GM23338 (cell line): ENCODE measurements at regions not wholly inside any gene's neighbourhood (a gene's known extent, or its start where the extent isn't known, plus 50 kb on each side); places are given as distances from the start of the nearest gene placed in this dataset.

ENCODE experiments used
- ATAC-seq: fragments of 200-7000 bp; cut with Tn5 transposase; 3 replicates; pipeline ENCODE4 v1.9.1; 2020
- DNase-seq: peaks from one replicate; pipeline ENCODE4 v3.0.0-alpha.2; 2015; ENCODE audit warnings: low spot score
- H2AFZ ChIP-seq: fragments of 200-600 bp; sonication (generic); 2 replicates; pipeline ENCODE4 v1.8.0; 2016; ENCODE audit warnings: antibody characterized with exemption, mild to moderate bottlenecking, moderate library complexity
- H3F3A ChIP-seq: fragments of 200-600 bp; sonication (generic); replicated peaks from 2 replicates; pipeline ENCODE4 v1.8.0; 2017; ENCODE audit warnings: antibody characterized with exemption, mixed run types, low read depth
- H3K27ac ChIP-seq: fragments of 200-600 bp; sonication (generic); 2 replicates; pipeline ENCODE4 v1.6.1; 2016; ENCODE audit warnings: low read depth
- H3K27me3 ChIP-seq: fragments of 200-600 bp; sonication (generic); 2 replicates; pipeline ENCODE4 v1.8.0; 2016; ENCODE audit warnings: mild to moderate bottlenecking, mixed run types, moderate library complexity; ENCODE audit not compliant: insufficient read depth
- H3K36me3 ChIP-seq: fragments of 200-600 bp; sonication (generic); 2 replicates; pipeline ENCODE4 v1.8.0; 2016; ENCODE audit warnings: mild to moderate bottlenecking; ENCODE audit not compliant: insufficient read depth
- H3K4me1 ChIP-seq: fragments of 200-600 bp; sonication (generic); 2 replicates; pipeline ENCODE4 v1.8.0; 2016; ENCODE audit warnings: mild to moderate bottlenecking, moderate library complexity; ENCODE audit not compliant: insufficient read depth
- H3K4me2 ChIP-seq: fragments of 200-600 bp; sonication (generic); 2 replicates; pipeline ENCODE4 v1.7.1; 2017; ENCODE audit warnings: mixed run types
- H3K4me3 ChIP-seq: fragments of 200-600 bp; sonication (generic); 2 replicates; pipeline ENCODE4 v1.6.1; 2016; ENCODE audit warnings: mixed run types
- H3K79me2 ChIP-seq: fragments of 200-600 bp; sonication (generic); replicated peaks from 2 replicates; pipeline ENCODE4 v1.8.0; 2017; ENCODE audit warnings: mild to moderate bottlenecking; ENCODE audit not compliant: insufficient read depth
- H3K9me2 ChIP-seq: fragments of 200-600 bp; sonication (generic); 2 replicates; pipeline ENCODE4 v1.8.0; 2017; ENCODE audit not compliant: insufficient read depth
- H4K20me1 ChIP-seq: fragments of 200-600 bp; sonication (generic); replicated peaks from 2 replicates; pipeline ENCODE4 v1.8.0; 2017; ENCODE audit warnings: mild to moderate bottlenecking; ENCODE audit not compliant: insufficient read depth
- H3K27ac Mint-ChIP-seq: 2 replicates; pipeline ENCODE4 v1.8.0; 2020; ENCODE audit warnings: inconsistent platforms, mild to moderate bottlenecking, moderate library complexity, mixed read lengths
- H3K27me3 Mint-ChIP-seq: 3 replicates; pipeline ENCODE4 v1.8.0; 2022; ENCODE audit warnings: low read depth, mild to moderate bottlenecking, moderate library complexity, mixed read lengths, inconsistent platforms; ENCODE audit not compliant: insufficient read depth, poor library complexity
- H3K36me3 Mint-ChIP-seq: 3 replicates; pipeline ENCODE4 v1.8.0; 2021; ENCODE audit warnings: low read depth, mild to moderate bottlenecking, inconsistent platforms, moderate library complexity, mixed read lengths
- H3K4me1 Mint-ChIP-seq: 3 replicates; pipeline ENCODE4 v1.8.0; 2020; ENCODE audit warnings: mild to moderate bottlenecking, inconsistent platforms, mixed read lengths
- H3K4me3 Mint-ChIP-seq: 3 replicates; pipeline ENCODE4 v1.8.0; 2021; ENCODE audit warnings: moderate library complexity, mild to moderate bottlenecking, inconsistent platforms, mixed read lengths
- H3K9me3 Mint-ChIP-seq: 3 replicates; pipeline ENCODE4 v1.8.0; 2020; ENCODE audit warnings: moderate library complexity, mild to moderate bottlenecking, inconsistent platforms, mixed read lengths
- CTCF ChIP-seq, 2 experiments: fragments of 200-600 bp in 1 of 2; sonication (generic) in 1 of 2; conservative IDR thresholded peaks; 2 replicates each; pipeline versions ENCODE4 v1.5.1 to v1.6.1; 2016 to 2017; ENCODE audit warnings: antibody characterized with exemption in 2 of 2, low read depth in 2 of 2, mild to moderate bottlenecking in 2 of 2, moderate library complexity in 1 of 2
- EZH2 ChIP-seq: fragments of 200-600 bp; sonication (generic); IDR thresholded peaks from one replicate; pipeline ENCODE4 v1.8.0; 2017; ENCODE audit warnings: antibody characterized with exemption, mild to moderate bottlenecking, low read depth; ENCODE audit not compliant: unreplicated experiment
- JUNB ChIP-seq: IDR thresholded peaks from one replicate; pipeline ENCODE4 v1.6.1; 2016; ENCODE audit warnings: antibody characterized with exemption; ENCODE audit not compliant: unreplicated experiment
- NANOG ChIP-seq: IDR thresholded peaks from 2 replicates; pipeline ENCODE4 v1.6.1; 2016; ENCODE audit warnings: antibody characterized with exemption, borderline replicate concordance
- POLR2AphosphoS5 ChIP-seq: IDR thresholded peaks from 2 replicates; pipeline ENCODE4 v1.6.1; 2016; ENCODE audit warnings: antibody characterized with exemption, low read depth
- STAT1 ChIP-seq: IDR thresholded peaks from one replicate; pipeline ENCODE4 v1.6.1; 2016; ENCODE audit warnings: antibody characterized with exemption; ENCODE audit not compliant: unreplicated experiment
- ZNF114 ChIP-seq: fragments of 250-450 bp; sonication (Bioruptor Pico); IDR thresholded peaks from 2 replicates; pipeline ENCODE4 v1.5.0; 2020; ENCODE audit warnings: mild to moderate bottlenecking, moderate library complexity
- ZNF331 ChIP-seq: fragments of 250-450 bp; sonication (Bioruptor Pico); IDR thresholded peaks from 2 replicates; pipeline ENCODE4 v1.5.0; 2020; ENCODE audit warnings: low read depth, mild to moderate bottlenecking, moderate library complexity
- TF ChIP-seq, protein P1 (sequence below): fragments of 250-450 bp; sonication (Bioruptor Pico); IDR thresholded peaks from 2 replicates; pipeline ENCODE4 v1.5.0; 2020; ENCODE audit warnings: mild to moderate bottlenecking, moderate library complexity
- TF ChIP-seq, protein P2 (sequence below): IDR thresholded peaks from one replicate; pipeline ENCODE4 v1.6.1; 2018; ENCODE audit warnings: antibody characterized with exemption; ENCODE audit not compliant: unreplicated experiment

DNA sequence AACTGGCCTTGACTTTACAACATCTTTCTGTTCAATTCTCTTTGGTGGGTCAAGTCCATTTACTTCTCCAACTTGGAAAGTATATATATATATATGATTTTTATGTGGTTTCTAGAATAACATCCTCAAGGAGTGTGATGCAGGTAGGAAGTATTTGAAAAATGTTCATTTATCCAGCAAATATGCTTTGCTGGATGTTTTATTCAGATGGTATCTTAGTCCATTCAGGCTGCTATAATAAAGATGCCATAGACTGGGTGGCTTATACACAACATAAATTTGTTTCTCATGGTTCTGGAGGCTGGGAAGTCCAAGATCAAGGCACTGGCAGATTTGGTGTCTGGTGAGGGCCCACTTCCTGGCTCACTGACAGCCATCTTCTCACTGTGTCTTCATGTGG, 168.7 kb upstream of the RASGRP1 start (continued):
- TF ChIP-seq, protein P1, sequence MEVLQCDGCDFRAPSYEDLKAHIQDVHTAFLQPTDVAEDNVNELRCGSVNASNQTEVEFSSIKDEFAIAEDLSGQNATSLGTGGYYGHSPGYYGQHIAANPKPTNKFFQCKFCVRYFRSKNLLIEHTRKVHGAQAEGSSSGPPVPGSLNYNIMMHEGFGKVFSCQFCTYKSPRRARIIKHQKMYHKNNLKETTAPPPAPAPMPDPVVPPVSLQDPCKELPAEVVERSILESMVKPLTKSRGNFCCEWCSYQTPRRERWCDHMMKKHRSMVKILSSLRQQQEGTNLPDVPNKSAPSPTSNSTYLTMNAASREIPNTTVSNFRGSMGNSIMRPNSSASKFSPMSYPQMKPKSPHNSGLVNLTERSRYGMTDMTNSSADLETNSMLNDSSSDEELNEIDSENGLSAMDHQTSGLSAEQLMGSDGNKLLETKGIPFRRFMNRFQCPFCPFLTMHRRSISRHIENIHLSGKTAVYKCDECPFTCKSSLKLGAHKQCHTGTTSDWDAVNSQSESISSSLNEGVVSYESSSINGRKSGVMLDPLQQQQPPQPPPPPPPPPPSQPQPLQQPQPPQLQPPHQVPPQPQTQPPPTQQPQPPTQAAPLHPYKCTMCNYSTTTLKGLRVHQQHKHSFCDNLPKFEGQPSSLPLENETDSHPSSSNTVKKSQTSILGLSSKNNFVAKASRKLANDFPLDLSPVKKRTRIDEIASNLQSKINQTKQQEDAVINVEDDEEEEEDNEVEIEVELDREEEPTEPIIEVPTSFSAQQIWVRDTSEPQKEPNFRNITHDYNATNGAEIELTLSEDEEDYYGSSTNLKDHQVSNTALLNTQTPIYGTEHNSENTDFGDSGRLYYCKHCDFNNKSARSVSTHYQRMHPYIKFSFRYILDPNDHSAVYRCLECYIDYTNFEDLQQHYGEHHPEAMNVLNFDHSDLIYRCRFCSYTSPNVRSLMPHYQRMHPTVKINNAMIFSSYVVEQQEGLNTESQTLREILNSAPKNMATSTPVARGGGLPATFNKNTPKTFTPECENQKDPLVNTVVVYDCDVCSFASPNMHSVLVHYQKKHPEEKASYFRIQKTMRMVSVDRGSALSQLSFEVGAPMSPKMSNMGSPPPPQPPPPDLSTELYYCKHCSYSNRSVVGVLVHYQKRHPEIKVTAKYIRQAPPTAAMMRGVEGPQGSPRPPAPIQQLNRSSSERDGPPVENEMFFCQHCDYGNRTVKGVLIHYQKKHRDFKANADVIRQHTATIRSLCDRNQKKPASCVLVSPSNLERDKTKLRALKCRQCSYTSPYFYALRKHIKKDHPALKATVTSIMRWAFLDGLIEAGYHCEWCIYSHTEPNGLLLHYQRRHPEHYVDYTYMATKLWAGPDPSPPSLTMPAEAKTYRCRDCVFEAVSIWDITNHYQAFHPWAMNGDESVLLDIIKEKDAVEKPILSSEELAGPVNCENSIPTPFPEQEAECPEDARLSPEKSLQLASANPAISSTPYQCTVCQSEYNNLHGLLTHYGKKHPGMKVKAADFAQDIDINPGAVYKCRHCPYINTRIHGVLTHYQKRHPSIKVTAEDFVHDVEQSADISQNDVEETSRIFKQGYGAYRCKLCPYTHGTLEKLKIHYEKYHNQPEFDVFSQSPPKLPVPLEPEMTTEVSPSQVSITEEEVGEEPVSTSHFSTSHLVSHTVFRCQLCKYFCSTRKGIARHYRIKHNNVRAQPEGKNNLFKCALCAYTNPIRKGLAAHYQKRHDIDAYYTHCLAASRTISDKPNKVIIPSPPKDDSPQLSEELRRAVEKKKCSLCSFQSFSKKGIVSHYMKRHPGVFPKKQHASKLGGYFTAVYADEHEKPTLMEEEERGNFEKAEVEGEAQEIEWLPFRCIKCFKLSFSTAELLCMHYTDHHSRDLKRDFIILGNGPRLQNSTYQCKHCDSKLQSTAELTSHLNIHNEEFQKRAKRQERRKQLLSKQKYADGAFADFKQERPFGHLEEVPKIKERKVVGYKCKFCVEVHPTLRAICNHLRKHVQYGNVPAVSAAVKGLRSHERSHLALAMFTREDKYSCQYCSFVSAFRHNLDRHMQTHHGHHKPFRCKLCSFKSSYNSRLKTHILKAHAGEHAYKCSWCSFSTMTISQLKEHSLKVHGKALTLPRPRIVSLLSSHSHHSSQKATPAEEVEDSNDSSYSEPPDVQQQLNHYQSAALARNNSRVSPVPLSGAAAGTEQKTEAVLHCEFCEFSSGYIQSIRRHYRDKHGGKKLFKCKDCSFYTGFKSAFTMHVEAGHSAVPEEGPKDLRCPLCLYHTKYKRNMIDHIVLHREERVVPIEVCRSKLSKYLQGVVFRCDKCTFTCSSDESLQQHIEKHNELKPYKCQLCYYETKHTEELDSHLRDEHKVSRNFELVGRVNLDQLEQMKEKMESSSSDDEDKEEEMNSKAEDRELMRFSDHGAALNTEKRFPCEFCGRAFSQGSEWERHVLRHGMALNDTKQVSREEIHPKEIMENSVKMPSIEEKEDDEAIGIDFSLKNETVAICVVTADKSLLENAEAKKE (CRISPR knock-in tag): no peak
- TF ChIP-seq, protein P2, sequence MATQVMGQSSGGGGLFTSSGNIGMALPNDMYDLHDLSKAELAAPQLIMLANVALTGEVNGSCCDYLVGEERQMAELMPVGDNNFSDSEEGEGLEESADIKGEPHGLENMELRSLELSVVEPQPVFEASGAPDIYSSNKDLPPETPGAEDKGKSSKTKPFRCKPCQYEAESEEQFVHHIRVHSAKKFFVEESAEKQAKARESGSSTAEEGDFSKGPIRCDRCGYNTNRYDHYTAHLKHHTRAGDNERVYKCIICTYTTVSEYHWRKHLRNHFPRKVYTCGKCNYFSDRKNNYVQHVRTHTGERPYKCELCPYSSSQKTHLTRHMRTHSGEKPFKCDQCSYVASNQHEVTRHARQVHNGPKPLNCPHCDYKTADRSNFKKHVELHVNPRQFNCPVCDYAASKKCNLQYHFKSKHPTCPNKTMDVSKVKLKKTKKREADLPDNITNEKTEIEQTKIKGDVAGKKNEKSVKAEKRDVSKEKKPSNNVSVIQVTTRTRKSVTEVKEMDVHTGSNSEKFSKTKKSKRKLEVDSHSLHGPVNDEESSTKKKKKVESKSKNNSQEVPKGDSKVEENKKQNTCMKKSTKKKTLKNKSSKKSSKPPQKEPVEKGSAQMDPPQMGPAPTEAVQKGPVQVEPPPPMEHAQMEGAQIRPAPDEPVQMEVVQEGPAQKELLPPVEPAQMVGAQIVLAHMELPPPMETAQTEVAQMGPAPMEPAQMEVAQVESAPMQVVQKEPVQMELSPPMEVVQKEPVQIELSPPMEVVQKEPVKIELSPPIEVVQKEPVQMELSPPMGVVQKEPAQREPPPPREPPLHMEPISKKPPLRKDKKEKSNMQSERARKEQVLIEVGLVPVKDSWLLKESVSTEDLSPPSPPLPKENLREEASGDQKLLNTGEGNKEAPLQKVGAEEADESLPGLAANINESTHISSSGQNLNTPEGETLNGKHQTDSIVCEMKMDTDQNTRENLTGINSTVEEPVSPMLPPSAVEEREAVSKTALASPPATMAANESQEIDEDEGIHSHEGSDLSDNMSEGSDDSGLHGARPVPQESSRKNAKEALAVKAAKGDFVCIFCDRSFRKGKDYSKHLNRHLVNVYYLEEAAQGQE: no peak
- TF ChIP-seq JUNB: no peak
- no peak for TF ChIP-seq POLR2AphosphoS5

GRCh38 chr15:38740206-38740605, 175.6 kb upstream of the RASGRP1 start:
- no peak for ATAC-seq
- Mint-ChIP-seq H3K9me3 (no peaks in the 10 kb centered on the region), H3K27me3 (no peaks in the 10 kb centered on the region), H3K27ac (no peak overlapping the region), H3K4me1 (no peaks in the 10 kb centered on the region), H3K36me3 (no peaks in the 10 kb centered on the region), H3K4me3 (no peak overlapping the region)
- no peak overlapping the region for H3K27ac ChIP-seq
- no peak overlapping the region for H2AFZ ChIP-seq
- no peak for DNase-seq
- no peak overlapping the region for H3K4me2 ChIP-seq
- no peaks in the 10 kb centered on the region for H3K36me3 ChIP-seq
- H3K4me3 ChIP-seq: no peak overlapping the region
- peaks cover 7% of the 10 kb centered on the region for H3K9me2 ChIP-seq
- no peaks in the 10 kb centered on the region for H4K20me1 ChIP-seq
- H3K27me3 ChIP-seq: no peaks in the 10 kb centered on the region
- no peaks in the 10 kb centered on the region for H3F3A ChIP-seq
- H3K4me1 ChIP-seq: no peaks in the 10 kb centered on the region
- H3K79me2 ChIP-seq: no peaks in the 10 kb centered on the region
- no peak for TF ChIP-seq EZH2
- no peak for TF ChIP-seq CTCF (conservative IDR thresholded peaks at IDR 0.05; ENCODE audit: low read depth in 2 of 2)
- TF ChIP-seq POLR2AphosphoS5: no peak
- no peak for TF ChIP-seq JUNB
- TF ChIP-seq ZNF331 (CRISPR knock-in tag): no peak
- no peak for TF ChIP-seq NANOG
- TF ChIP-seq, protein P2: no peak
- TF ChIP-seq STAT1: no peak
- TF ChIP-seq ZNF114 (CRISPR knock-in tag): no peak
